Body of pancreas (tissue), 4 donors: ENCODE measurements at regions not wholly inside any gene's neighbourhood (a gene's known extent, or its start where the extent isn't known, plus 50 kb on each side); places are given as distances from the start of the nearest gene placed in this dataset.
"Not testable (repeated sequence)": the region's sequence is repeated elsewhere in the genome, so short reads cannot be mapped to it uniquely, and the experiment has no call there.

Experiments used
- ATAC-seq: fragments of 150-250 bp; one replicate; pipeline ENCODE4 v1.9.1; 2016
- DNase-seq, 4 donors: peaks; one replicate each; pipeline ENCODE4 v3.0.0-alpha.2; 2019
- H3K27ac ChIP-seq, 4 donors: fragments of 200-600 bp; sonication (generic); 1 replicate in 3 of 4; 2 replicates in 1 of 4; pipeline versions ENCODE4 v1.5.1 to v1.6.1; 2016 to 2019; ENCODE audit warnings: mild to moderate bottlenecking in 1 of 4, mixed read lengths in 1 of 4, moderate library complexity in 1 of 4
- H3K27me3 ChIP-seq, 2 donors: fragments of 200-600 bp; sonication (generic); one replicate each; pipeline ENCODE4 v1.6.0; 2016; ENCODE audit warnings: mild to moderate bottlenecking in 1 of 2
- H3K36me3 ChIP-seq, 2 donors: fragments of 200-600 bp; sonication (generic); replicated peaks in 1 of 2; 2 replicates each; pipeline ENCODE4 v1.5.1; 2016; ENCODE audit warnings: low read depth in 2 of 2; ENCODE audit not compliant: insufficient read depth in 1 of 2
- H3K4me1 ChIP-seq: fragments of 200-600 bp; sonication (generic); one replicate; pipeline ENCODE4 v1.6.0; 2016
- H3K4me3 ChIP-seq, 2 donors: fragments of 200-600 bp; sonication (generic); 1 replicate in 1 of 2; 2 replicates in 1 of 2; pipeline ENCODE4 v1.5.1; 2016 to 2019
- H3K9me3 ChIP-seq, 3 donors: fragments of 200-600 bp; sonication (generic); 1 replicate in 2 of 3; 2 replicates in 1 of 3; pipeline ENCODE4 v1.5.1; 2016
- POLR2A ChIP-seq, 3 donors: fragments of 450-650 bp; IDR thresholded peaks; one replicate each; pipeline ENCODE4 v1.6.1; 2016; ENCODE audit warnings: antibody characterized with exemption in 3 of 3, mild to moderate bottlenecking in 2 of 3
- WGBS, 2 donors: methylation state at CpG; one replicate each; pipeline ENCODE4 v1.1.5; 2017; 5-methylcytosine and 5-hydroxymethylcytosine counted together
- intact Hi-C: fragments of 100-400 bp; cut with DNase I; formaldehyde crosslinking; loops from one replicate; pipeline ENCODE4 v1.15.1; 2023
- TF ChIP-seq, protein P1 (sequence below), 7 experiments: fragments of 450-650 bp in 4 of 7; fragments of 200-600 bp in 3 of 7; sonication (generic) in 3 of 7; IDR thresholded peaks; one replicate each; pipeline ENCODE4 v1.5.1; 2016 to 2019; ENCODE audit warnings: antibody characterized with exemption in 7 of 7

DNA sequence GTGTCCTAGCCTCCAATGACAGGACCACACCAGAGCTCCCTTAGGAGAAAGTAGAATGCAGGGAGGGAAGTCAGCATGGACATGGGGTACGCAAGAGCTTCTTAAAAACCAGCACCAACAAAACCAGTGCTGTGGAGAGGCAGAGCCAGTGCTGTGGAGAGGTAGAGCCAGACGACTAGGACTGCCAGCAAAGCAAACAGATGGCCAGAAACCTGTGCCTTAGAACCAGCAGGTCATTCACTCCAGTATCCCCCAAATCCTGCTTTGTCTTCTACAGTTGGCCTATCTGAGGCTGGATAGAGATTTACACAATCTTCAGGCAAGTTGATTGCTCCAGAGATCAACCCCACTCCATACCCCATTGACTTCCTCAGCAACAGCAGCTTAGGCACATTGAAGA lies 459.9 kb upstream of the CAMK1G start:
- 48 to 62% methylated on average over 2 of the region's 2 CpGs for WGBS, 2 donors
- intact Hi-C loops = no loop called here
- DNase-seq = no peak
- no peak for TF ChIP-seq POLR2A (IDR thresholded peaks at IDR 0.05)
- no peak overlapping the region for H3K27ac ChIP-seq
- H3K9me3 ChIP-seq = no peaks in the 10 kb centered on the region
- no peak for ATAC-seq
- H3K36me3 ChIP-seq = no peaks in the 10 kb centered on the region
- H3K27me3 ChIP-seq = no peaks in the 10 kb centered on the region
- H3K4me1 ChIP-seq = no peaks in the 10 kb centered on the region
- no peak overlapping the region for H3K4me3 ChIP-seq

DNA sequence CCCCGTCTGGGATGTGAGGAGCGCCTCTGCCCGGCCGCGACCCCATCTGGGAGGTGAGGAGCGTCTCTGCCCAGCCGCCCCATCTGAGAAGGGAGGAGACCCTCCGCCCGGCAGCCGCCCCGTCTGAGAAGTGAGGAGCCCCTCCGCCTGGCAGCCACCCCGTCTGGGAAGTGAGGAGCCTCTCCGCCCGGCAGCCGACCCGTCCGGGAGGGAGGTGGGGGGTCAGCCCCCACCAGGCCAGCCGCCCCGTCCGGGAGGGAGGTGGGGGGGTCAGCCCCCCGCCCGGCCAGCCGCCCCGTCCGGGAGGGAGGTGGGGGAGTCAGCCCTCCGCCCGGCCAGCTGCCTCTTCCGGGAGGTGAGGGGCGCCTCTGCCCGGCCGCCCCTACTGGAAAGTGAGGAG lies 454.4 kb upstream of the CAMK1G start:
- H3K27me3 ChIP-seq, H3K36me3 ChIP-seq, H3K9me3 ChIP-seq, H3K4me1 ChIP-seq, ATAC-seq, H3K27ac ChIP-seq, intact Hi-C loops, DNase-seq, H3K4me3 ChIP-seq: not testable (repeated sequence)
- no CpG with 5 or more reads among the region's 32 CpGs for WGBS, 2 donors

DNA sequence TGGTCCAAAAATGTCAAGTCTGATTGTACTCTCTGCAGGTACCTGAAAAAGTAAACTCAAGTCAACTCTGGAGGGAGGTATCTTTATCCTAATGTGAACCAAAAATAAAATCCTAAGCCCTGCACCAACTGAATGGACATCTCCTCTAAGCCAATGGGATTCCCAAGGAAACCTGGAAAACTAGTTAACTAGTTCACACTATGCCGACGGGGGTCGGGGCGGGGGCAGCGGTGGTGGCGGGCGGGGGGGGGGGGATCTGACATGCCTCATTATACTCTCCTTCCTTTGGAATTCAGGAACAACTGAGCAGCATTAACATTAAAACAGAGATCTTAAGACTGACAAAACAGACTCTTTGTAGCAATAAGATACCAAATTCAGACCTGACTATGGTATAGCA lies 452.6 kb upstream of the CAMK1G start:
- intact Hi-C loops = no loop called here
- WGBS, 2 donors = 67 to 71% methylated on average over 7 of the region's 7 CpGs

DNA sequence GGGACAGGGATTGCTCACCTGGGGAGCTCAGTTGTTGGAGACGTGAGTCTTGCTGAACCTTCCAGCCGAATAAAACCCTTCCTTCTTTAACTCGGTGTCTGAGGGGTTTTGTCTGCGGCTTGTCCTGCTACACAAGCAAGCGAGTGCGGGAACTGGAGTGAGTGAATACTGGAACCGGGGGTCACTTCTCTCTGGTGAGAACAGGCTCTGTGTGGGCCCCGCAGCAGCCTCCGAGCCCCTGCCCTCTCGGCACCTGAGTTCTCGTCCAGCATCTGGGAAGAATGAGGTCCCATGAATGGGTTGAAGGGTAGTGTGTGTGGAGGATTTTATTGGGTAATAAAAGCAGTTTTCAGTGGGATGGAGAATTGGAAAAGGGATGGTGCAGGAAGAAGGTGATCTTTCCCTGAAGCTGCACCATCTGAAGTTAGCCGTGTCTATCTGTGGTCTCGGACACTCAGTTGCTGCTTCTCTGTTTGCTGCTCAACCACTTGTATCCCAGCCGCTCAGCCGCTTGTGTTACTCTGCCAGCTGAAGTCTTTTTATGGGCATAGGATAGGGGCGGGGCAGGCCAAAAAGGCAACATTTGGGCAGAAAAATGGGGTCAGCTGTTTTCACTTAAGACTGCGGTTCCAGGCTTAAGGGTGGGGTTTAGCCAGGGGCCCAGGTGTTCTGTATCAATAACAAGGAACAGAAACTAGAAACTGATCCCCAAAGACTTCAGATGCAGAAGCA lies 450.6 kb upstream of the CAMK1G start:
- Histone ChIP-seq H3K4me3 (no peak overlapping the region), H3K4me1 (no peaks in the 10 kb centered on the region), H3K27me3 (no peaks in the 10 kb centered on the region), H3K9me3 (no peaks in the 10 kb centered on the region), H3K27ac (no peak overlapping the region), H3K36me3 (no peaks in the 10 kb centered on the region)
- intact Hi-C loops = no loop called here
- WGBS, 2 donors = 77 to 79% methylated on average over 17 of the region's 17 CpGs
- ATAC-seq = no peak
- TF ChIP-seq, protein P1, sequence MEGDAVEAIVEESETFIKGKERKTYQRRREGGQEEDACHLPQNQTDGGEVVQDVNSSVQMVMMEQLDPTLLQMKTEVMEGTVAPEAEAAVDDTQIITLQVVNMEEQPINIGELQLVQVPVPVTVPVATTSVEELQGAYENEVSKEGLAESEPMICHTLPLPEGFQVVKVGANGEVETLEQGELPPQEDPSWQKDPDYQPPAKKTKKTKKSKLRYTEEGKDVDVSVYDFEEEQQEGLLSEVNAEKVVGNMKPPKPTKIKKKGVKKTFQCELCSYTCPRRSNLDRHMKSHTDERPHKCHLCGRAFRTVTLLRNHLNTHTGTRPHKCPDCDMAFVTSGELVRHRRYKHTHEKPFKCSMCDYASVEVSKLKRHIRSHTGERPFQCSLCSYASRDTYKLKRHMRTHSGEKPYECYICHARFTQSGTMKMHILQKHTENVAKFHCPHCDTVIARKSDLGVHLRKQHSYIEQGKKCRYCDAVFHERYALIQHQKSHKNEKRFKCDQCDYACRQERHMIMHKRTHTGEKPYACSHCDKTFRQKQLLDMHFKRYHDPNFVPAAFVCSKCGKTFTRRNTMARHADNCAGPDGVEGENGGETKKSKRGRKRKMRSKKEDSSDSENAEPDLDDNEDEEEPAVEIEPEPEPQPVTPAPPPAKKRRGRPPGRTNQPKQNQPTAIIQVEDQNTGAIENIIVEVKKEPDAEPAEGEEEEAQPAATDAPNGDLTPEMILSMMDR (IDR thresholded peaks at IDR 0.05) = no peak
- TF ChIP-seq POLR2A (IDR thresholded peaks at IDR 0.05) = no peak
- no peak for DNase-seq

More for the DNA sequence above, 452.6 kb upstream of the CAMK1G start:
- H3K36me3 ChIP-seq = no peaks in the 10 kb centered on the region
- ATAC-seq (no peak), DNase-seq (no peak)
- no peaks in the 10 kb centered on the region for H3K27me3 ChIP-seq
- H3K9me3 ChIP-seq = no peaks in the 10 kb centered on the region
- TF ChIP-seq, protein P1 (IDR thresholded peaks at IDR 0.05) = no peak
- TF ChIP-seq POLR2A (IDR thresholded peaks at IDR 0.05) = no peak
- H3K4me1 ChIP-seq = no peaks in the 10 kb centered on the region
- no peak overlapping the region for H3K27ac ChIP-seq
- no peak overlapping the region for H3K4me3 ChIP-seq

DNA sequence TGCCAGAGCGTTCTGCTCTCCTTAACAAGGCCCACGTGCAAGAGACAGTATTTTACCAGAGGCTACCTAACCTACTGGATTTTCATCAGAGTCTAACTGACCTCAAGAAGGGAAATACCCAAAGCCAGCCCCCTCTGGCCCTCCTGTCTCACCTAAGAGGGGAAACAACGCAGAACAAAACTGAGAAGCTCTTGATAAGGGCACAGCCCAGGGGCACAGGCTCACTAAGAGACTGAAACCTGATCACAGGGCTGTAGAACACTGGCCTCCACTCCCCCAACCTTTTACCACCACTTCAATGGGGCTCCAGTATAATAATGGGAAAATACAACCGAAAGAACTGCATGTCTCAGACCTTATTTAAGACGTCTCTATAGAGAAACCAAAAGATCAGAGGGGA lies 449.5 kb upstream of the CAMK1G start:
- TF ChIP-seq POLR2A (IDR thresholded peaks at IDR 0.05) = no peak
- TF ChIP-seq, protein P1 (IDR thresholded peaks at IDR 0.05) = no peak
- no peak overlapping the region for H3K4me3 ChIP-seq
- no peaks in the 10 kb centered on the region for H3K4me1 ChIP-seq
- intact Hi-C loops = no loop called here
- 65 to 69% methylated on average over 5 of the region's 5 CpGs for WGBS, 2 donors
- no peak overlapping the region for H3K27ac ChIP-seq
- H3K9me3 ChIP-seq = no peaks in the 10 kb centered on the region
- no peak for DNase-seq
- no peaks in the 10 kb centered on the region for H3K36me3 ChIP-seq
- no peak for ATAC-seq
- no peaks in the 10 kb centered on the region for H3K27me3 ChIP-seq

DNA sequence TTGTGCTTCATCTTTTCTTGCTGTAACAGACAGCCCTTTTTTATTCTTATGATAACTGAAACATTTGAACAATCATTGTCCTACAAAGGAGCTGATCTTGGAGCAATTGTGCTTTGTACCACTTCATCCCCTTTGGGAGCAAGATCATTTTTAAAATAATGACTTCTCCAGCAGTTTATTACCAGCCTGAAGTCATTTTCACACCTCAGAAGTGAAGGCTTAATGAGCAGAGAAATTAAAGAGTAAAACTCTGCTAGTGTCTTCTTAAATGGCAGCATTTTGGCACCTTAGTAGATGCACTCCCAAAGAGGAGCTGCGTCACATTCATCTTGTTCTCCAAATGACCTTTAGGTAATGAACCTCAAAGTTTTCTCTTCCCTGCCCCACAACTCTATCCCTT lies 439.6 kb upstream of the CAMK1G start:
- no peak for TF ChIP-seq POLR2A (IDR thresholded peaks at IDR 0.05)
- TF ChIP-seq, protein P1 (IDR thresholded peaks at IDR 0.05) = no peak
- H3K9me3 ChIP-seq = no peaks in the 10 kb centered on the region
- no peak overlapping the region for H3K4me3 ChIP-seq
- WGBS, 2 donors = 86 to 96% methylated on average over 1 of the region's 1 CpG
- no peak for DNase-seq
- ATAC-seq = no peak
- no peaks in the 10 kb centered on the region for H3K27me3 ChIP-seq
- H3K4me1 ChIP-seq = no peaks in the 10 kb centered on the region
- intact Hi-C loops = no loop called here
- no peaks in the 10 kb centered on the region for H3K36me3 ChIP-seq
- no peak overlapping the region for H3K27ac ChIP-seq
